Activated T-helper 1 cell treated with anti-CD3 and anti-CD28 coated beads, Interleukin-12 subunit alpha, Interleukin-12 subunit beta, Interleukin-2, Interleukin-4 antibody, amounts not matched to agents 30 ng/mL and 10 ng/mL and 1 ng/mL, durations not matched to agents 14 hours and 24 hours and 36 hours (primary cell): ENCODE measurements at regions not wholly inside any gene's neighbourhood (a gene's known extent, or its start where the extent isn't known, plus 50 kb on each side); places are given as distances from the start of the nearest gene placed in this dataset.

Experiments
- DNase-seq: peaks from one replicate; pipeline ENCODE4 v3.0.0; 2021; ENCODE audit warnings: low spot score
- H3K27ac Mint-ChIP-seq: one replicate; pipeline ENCODE4 v1.8.0; 2021; ENCODE audit warnings: mild to moderate bottlenecking, mixed read lengths
- H3K27me3 Mint-ChIP-seq: one replicate; pipeline ENCODE4 v1.8.0; 2022; ENCODE audit warnings: mild to moderate bottlenecking, moderate library complexity, mixed read lengths; ENCODE audit not compliant: insufficient read depth
- H3K36me3 Mint-ChIP-seq: one replicate; pipeline ENCODE4 v1.8.0; 2021; ENCODE audit warnings: low read depth, mixed read lengths
- H3K4me1 Mint-ChIP-seq: one replicate; pipeline ENCODE4 v1.8.0; 2021; ENCODE audit warnings: low read depth, mixed read lengths
- H3K4me3 Mint-ChIP-seq: one replicate; pipeline ENCODE4 v1.8.0; 2021; ENCODE audit warnings: mild to moderate bottlenecking, moderate library complexity, mixed read lengths
- H3K9me3 Mint-ChIP-seq: one replicate; pipeline ENCODE4 v1.8.0; 2021; ENCODE audit warnings: mixed read lengths
- intact Hi-C: fragments of 100-400 bp; cut with micrococcal nuclease; formaldehyde crosslinking; loops from one replicate; pipeline ENCODE4 v1.15.1; 2024

- Mint-ChIP-seq H3K9me3 (peaks cover 6% of the 10 kb centered on the region), H3K36me3 (no peaks in the 10 kb centered on the region), H3K4me1 (no peaks in the 10 kb centered on the region), H3K27ac (no peak overlapping the region), H3K27me3 (peaks cover 2% of the 10 kb centered on the region), H3K4me3 (no peak overlapping the region)
- DNase-seq, result no peak
- intact Hi-C loops, result no loop called here
Measured at GRCh38 chr9:135308821-135309762, 170.5 kb upstream of the PPP1R26 start.

GRCh38 chr9:135309763-135310125 lies 169.8 kb upstream of the PPP1R26 start:
- no peaks in the 10 kb centered on the region for H3K4me1 Mint-ChIP-seq
- no peak overlapping the region for H3K27ac Mint-ChIP-seq
- no peaks in the 10 kb centered on the region for H3K36me3 Mint-ChIP-seq
- H3K9me3 Mint-ChIP-seq, result peaks cover 6% of the 10 kb centered on the region
- no peak overlapping the region for H3K4me3 Mint-ChIP-seq
- intact Hi-C loops, result no loop called here
- H3K27me3 Mint-ChIP-seq, result peaks cover 2% of the 10 kb centered on the region
- DNase-seq, result no peak

GRCh38 chr9:135310134-135310533 lies 169.4 kb upstream of the PPP1R26 start:
- Mint-ChIP-seq H3K36me3 (no peaks in the 10 kb centered on the region), H3K4me1 (no peaks in the 10 kb centered on the region), H3K9me3 (peaks cover 6% of the 10 kb centered on the region), H3K27ac (no peak overlapping the region), H3K27me3 (peaks cover 2% of the 10 kb centered on the region), H3K4me3 (no peak overlapping the region)
- intact Hi-C loops, result no loop called here
- no peak for DNase-seq

- intact Hi-C loops, result no loop called here
- peaks cover 6% of the 10 kb centered on the region for H3K9me3 Mint-ChIP-seq
- H3K4me1 Mint-ChIP-seq, result no peaks in the 10 kb centered on the region
Measured at GRCh38 chr9:135315572-135315971, 164.0 kb upstream of the PPP1R26 start.

GRCh38 chr9:135320331-135320730 lies 159.3 kb upstream of the PPP1R26 start:
- Mint-ChIP-seq H3K4me1 (no peaks in the 10 kb centered on the region), H3K9me3 (no peaks in the 10 kb centered on the region), H3K27ac (no peak overlapping the region), H3K27me3 (peaks cover 8% of the 10 kb centered on the region), H3K4me3 (no peak overlapping the region), H3K36me3 (no peaks in the 10 kb centered on the region)
- no peak for DNase-seq
- intact Hi-C loops, result no loop called here

More at GRCh38 chr9:135315572-135315971, 164.0 kb upstream of the PPP1R26 start:
- peaks cover 5% of the 10 kb centered on the region for H3K27me3 Mint-ChIP-seq
- H3K27ac Mint-ChIP-seq, result no peak overlapping the region
- DNase-seq, result no peak
- H3K4me3 Mint-ChIP-seq, result no peak overlapping the region
- no peaks in the 10 kb centered on the region for H3K36me3 Mint-ChIP-seq

GRCh38 chr9:135320943-135321342 lies 158.6 kb upstream of the PPP1R26 start:
- Mint-ChIP-seq H3K4me1 (no peaks in the 10 kb centered on the region), H3K9me3 (no peaks in the 10 kb centered on the region), H3K27ac (no peak overlapping the region), H3K4me3 (no peak overlapping the region), H3K36me3 (no peaks in the 10 kb centered on the region), H3K27me3 (peaks cover 4% of the 10 kb centered on the region)
- intact Hi-C loops, result no loop called here
- no peak for DNase-seq

- H3K4me1 Mint-ChIP-seq, result no peaks in the 10 kb centered on the region
Measured at GRCh38 chr9:135321580-135321979, 158.0 kb upstream of the PPP1R26 start.

GRCh38 chr9:135324329-135324728 lies 155.3 kb upstream of the PPP1R26 start:
- no peak overlapping the region for H3K27ac Mint-ChIP-seq
- H3K36me3 Mint-ChIP-seq, result no peaks in the 10 kb centered on the region
- H3K4me1 Mint-ChIP-seq, result no peaks in the 10 kb centered on the region
- H3K4me3 Mint-ChIP-seq, result no peak overlapping the region
- H3K27me3 Mint-ChIP-seq, result peaks cover 5% of the 10 kb centered on the region
- intact Hi-C loops, result no loop called here
- DNase-seq, result no peak
- peaks cover 3% of the 10 kb centered on the region for H3K9me3 Mint-ChIP-seq

More at GRCh38 chr9:135321580-135321979, 158.0 kb upstream of the PPP1R26 start:
- intact Hi-C loops, result no loop called here
- Mint-ChIP-seq H3K36me3 (no peaks in the 10 kb centered on the region), H3K9me3 (no peaks in the 10 kb centered on the region), H3K27ac (no peak overlapping the region), H3K27me3 (peaks cover 3% of the 10 kb centered on the region), H3K4me3 (no peak overlapping the region)
- DNase-seq, result no peak

GRCh38 chr9:135326141-135326540 lies 153.4 kb upstream of the PPP1R26 start:
- Mint-ChIP-seq H3K4me1 (no peaks in the 10 kb centered on the region), H3K27me3 (peaks cover 5% of the 10 kb centered on the region), H3K36me3 (no peaks in the 10 kb centered on the region), H3K9me3 (peaks cover 3% of the 10 kb centered on the region), H3K4me3 (no peak overlapping the region), H3K27ac (no peak overlapping the region)
- DNase-seq, result no peak
- intact Hi-C loops, result no loop called here

- no peaks in the 10 kb centered on the region for H3K36me3 Mint-ChIP-seq
- peaks cover 3% of the 10 kb centered on the region for H3K9me3 Mint-ChIP-seq
- intact Hi-C loops, result no loop called here
- no peak overlapping the region for H3K27ac Mint-ChIP-seq
- DNase-seq, result no peak
- H3K27me3 Mint-ChIP-seq, result peaks cover 5% of the 10 kb centered on the region
- H3K4me3 Mint-ChIP-seq, result no peak overlapping the region
- H3K4me1 Mint-ChIP-seq, result no peaks in the 10 kb centered on the region
Measured at GRCh38 chr9:135326633-135327152, 152.9 kb upstream of the PPP1R26 start.

- intact Hi-C loops, result no loop called here
- Mint-ChIP-seq H3K27me3 (peaks cover 2% of the 10 kb centered on the region), H3K36me3 (no peaks in the 10 kb centered on the region), H3K27ac (no peak overlapping the region), H3K4me3 (no peak overlapping the region), H3K4me1 (no peaks in the 10 kb centered on the region), H3K9me3 (peaks cover 3% of the 10 kb centered on the region)
- no peak for DNase-seq
Measured at GRCh38 chr9:135328485-135329417, 150.8 kb upstream of the PPP1R26 start.

GRCh38 chr9:135329571-135330306 lies 149.8 kb upstream of the PPP1R26 start:
- Mint-ChIP-seq H3K9me3 (peaks cover 3% of the 10 kb centered on the region), H3K27me3 (peaks cover 2% of the 10 kb centered on the region), H3K27ac (no peak overlapping the region), H3K4me1 (no peaks in the 10 kb centered on the region), H3K36me3 (no peaks in the 10 kb centered on the region), H3K4me3 (no peak overlapping the region)
- no peak for DNase-seq
- intact Hi-C loops, result no loop called here
